ENCODE measurements at regions not wholly inside any gene's neighbourhood (a gene's known extent, or its start where the extent isn't known, plus 50 kb on each side); places are given as distances from the start of the nearest gene placed in this dataset.
"Not testable (repeated sequence)": the region's sequence is repeated elsewhere in the genome, so short reads cannot be mapped to it uniquely, and the experiment has no call there.

DNA sequence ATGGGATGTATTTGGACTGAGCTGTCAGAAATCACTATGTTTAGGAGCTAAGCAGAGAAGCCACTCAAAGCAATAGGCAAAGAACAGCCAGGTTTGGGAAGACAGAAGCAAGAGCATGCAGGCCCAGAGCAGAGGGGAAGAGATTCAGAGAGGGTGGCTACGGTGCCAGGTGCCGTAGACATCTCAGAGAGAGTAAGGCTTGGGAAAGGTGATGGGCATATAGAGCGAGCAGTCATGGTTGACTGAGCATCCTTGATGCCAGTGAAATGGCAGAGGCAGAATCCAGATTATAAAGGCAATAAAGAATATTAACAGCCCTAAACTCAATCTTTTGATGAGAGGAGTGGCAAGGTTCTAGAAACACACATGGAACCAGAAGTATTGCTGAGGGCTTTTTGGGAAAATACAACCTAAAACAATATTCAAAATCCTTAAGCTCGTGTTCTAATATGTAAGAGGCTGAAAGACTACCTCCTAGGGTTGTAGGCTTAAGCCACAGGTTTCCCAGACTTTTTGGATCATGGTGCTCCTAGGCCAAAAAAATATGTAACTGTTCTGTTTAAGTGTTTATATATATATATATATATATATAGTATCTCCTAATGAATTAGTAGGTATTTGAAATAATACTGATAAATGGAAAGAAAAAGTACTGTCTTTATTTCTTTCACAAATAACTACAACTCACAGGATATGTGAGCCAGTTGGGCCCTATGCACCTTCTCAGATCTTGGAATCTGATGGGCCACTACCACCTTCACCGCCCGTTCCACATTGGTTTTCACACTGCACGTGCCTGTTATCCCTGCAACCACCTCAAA lies 113.3 kb downstream of the MYCN start:
- Histone ChIP-seq H3K4me1 (ENCODE audit: control insufficient read depth in 4 of 4, insufficient read depth in 4 of 4, low read length in 3 of 4) (no peaks in the 10 kb centered on the region), H3K4me3 (ENCODE audit: low read depth in 1 of 3, low read length in 3 of 3) (no peak overlapping the region), H3K27ac (ENCODE audit: low read depth in 1 of 2, low read length in 2 of 2) (no peak overlapping the region), H3K27me3 (ENCODE audit: control insufficient read depth in 4 of 4, insufficient read depth in 4 of 4, low read length in 3 of 4) (peaks cover 0 to 2% (median 0%) of the 10 kb centered on the region in 4 donors), H3K36me3 (ENCODE audit: control insufficient read depth in 4 of 4, insufficient read depth in 3 of 4, low read depth in 1 of 4, low read length in 3 of 4) (no peaks in the 10 kb centered on the region), H3K9me3 (ENCODE audit: control insufficient read depth in 4 of 4, low read length in 3 of 4) (no peaks in the 10 kb centered on the region), H3K9ac (ENCODE audit: low read depth in 1 of 2, low read length in 2 of 2) (no peak overlapping the region)
- DNase-seq (ENCODE audit: low spot score), result no peak
- TF ChIP-seq HNF4A (conservative IDR thresholded peaks at IDR 0.05), result no peak
- TF ChIP-seq, protein P1, sequence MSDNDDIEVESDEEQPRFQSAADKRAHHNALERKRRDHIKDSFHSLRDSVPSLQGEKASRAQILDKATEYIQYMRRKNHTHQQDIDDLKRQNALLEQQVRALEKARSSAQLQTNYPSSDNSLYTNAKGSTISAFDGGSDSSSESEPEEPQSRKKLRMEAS (IDR thresholded peaks at IDR 0.05), result no peak
- TF ChIP-seq NR2F2 (IDR thresholded peaks at IDR 0.05), result no peak
- TF ChIP-seq JUND (IDR thresholded peaks at IDR 0.05), result no peak
- TF ChIP-seq, protein P2, sequence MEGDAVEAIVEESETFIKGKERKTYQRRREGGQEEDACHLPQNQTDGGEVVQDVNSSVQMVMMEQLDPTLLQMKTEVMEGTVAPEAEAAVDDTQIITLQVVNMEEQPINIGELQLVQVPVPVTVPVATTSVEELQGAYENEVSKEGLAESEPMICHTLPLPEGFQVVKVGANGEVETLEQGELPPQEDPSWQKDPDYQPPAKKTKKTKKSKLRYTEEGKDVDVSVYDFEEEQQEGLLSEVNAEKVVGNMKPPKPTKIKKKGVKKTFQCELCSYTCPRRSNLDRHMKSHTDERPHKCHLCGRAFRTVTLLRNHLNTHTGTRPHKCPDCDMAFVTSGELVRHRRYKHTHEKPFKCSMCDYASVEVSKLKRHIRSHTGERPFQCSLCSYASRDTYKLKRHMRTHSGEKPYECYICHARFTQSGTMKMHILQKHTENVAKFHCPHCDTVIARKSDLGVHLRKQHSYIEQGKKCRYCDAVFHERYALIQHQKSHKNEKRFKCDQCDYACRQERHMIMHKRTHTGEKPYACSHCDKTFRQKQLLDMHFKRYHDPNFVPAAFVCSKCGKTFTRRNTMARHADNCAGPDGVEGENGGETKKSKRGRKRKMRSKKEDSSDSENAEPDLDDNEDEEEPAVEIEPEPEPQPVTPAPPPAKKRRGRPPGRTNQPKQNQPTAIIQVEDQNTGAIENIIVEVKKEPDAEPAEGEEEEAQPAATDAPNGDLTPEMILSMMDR (IDR thresholded peaks at IDR 0.05; ENCODE audit: low read depth, low read length, missing input control), result no peak
- WGBS, result 89% methylated on average over 7 of the region's 7 CpGs

DNA sequence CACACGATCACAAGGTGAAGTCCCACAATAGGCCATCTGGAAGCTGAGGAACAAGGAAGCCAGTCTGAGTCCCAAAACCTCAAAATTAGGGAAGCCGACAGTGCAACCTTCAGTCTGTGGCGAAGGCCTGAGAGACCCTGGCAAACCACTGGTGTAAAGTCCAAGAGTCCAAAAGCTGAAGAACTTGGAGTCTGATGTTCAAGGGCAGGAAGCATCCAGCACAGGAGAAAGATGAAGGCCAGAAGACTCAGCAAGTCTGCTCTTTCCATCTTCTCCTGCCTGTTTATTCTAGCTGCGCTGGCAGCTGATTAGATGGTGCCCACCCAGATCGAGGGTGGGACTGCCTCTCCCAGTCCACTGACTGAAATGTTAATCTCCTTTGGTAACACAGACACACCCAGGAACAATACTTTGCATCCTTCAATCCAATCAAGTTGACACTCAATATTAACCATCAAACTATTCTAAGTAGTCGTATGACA lies 112.3 kb downstream of the MYCN start:
- not testable (repeated sequence) for H3K9ac ChIP-seq (ENCODE audit: low read depth in 1 of 2, low read length in 2 of 2); DNase-seq (ENCODE audit: low spot score); H3K4me3 ChIP-seq (ENCODE audit: low read depth in 1 of 3, low read length in 3 of 3); H3K36me3 ChIP-seq (ENCODE audit: control insufficient read depth in 4 of 4, insufficient read depth in 3 of 4, low read depth in 1 of 4, low read length in 3 of 4); H3K4me1 ChIP-seq (ENCODE audit: control insufficient read depth in 4 of 4, insufficient read depth in 4 of 4, low read length in 3 of 4); H3K27ac ChIP-seq (ENCODE audit: low read depth in 1 of 2, low read length in 2 of 2); H3K9me3 ChIP-seq (ENCODE audit: control insufficient read depth in 4 of 4, low read length in 3 of 4); H3K27me3 ChIP-seq (ENCODE audit: control insufficient read depth in 4 of 4, insufficient read depth in 4 of 4, low read length in 3 of 4)
- WGBS, result 85% methylated on average over 6 of the region's 6 CpGs

DNA sequence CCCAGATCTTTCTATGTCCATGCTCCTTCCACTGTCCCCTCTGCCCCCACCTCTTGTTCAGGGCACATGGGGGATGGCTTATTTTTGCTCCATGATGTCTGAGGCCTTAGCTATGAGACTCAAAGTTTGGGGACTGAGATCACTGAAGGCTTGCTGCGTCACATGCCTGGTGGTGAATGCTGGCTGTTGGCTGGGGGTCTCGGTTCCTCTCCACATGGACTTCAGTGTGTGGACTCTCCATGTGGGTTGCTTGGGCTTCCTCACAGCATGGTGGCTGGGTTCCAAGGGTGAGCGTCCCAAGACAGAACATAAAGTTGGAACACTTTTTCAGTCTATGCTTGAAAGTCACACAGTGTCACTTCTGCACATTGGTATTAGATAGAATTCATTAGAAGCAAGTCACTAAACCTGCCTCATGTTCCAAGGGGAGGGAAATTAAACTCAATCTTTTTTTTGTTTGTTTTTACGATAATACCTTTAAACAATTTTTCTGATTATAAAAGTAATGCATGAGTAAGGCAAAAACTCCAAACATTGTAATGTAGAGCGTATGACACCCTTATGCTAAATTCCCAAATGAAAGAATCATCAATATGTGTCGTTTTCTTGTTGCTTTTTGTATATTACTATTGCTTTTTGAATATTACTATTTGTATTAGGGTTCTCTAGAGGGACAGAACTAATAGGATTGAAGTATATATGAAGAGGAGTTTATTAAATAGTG lies 111.7 kb downstream of the MYCN start:
- no peak for DNase-seq (ENCODE audit: low spot score)
- Histone ChIP-seq H3K27ac (ENCODE audit: low read depth in 1 of 2, low read length in 2 of 2) (no peak overlapping the region), H3K4me3 (ENCODE audit: low read depth in 1 of 3, low read length in 3 of 3) (no peak overlapping the region), H3K9me3 (ENCODE audit: control insufficient read depth in 4 of 4, low read length in 3 of 4) (no peaks in the 10 kb centered on the region), H3K9ac (ENCODE audit: low read depth in 1 of 2, low read length in 2 of 2) (no peak overlapping the region), H3K36me3 (ENCODE audit: control insufficient read depth in 4 of 4, insufficient read depth in 3 of 4, low read depth in 1 of 4, low read length in 3 of 4) (no peaks in the 10 kb centered on the region), H3K4me1 (ENCODE audit: control insufficient read depth in 4 of 4, insufficient read depth in 4 of 4, low read length in 3 of 4) (no peaks in the 10 kb centered on the region), H3K27me3 (ENCODE audit: control insufficient read depth in 4 of 4, insufficient read depth in 4 of 4, low read length in 3 of 4) (peaks cover 0 to 2% (median 0%) of the 10 kb centered on the region in 4 donors)
- 94% methylated on average over 6 of the region's 6 CpGs for WGBS
- no peak for TF ChIP-seq SP1 (IDR thresholded peaks at IDR 0.05)
- no peak for TF ChIP-seq RAD21 (IDR thresholded peaks at IDR 0.05)
- TF ChIP-seq TAF1 (conservative IDR thresholded peaks at IDR 0.05), result no peak
- TF ChIP-seq ATF3 (IDR thresholded peaks at IDR 0.05), result no peak
- TF ChIP-seq, protein P1 (IDR thresholded peaks at IDR 0.05), result no peak
- no peak for TF ChIP-seq HNF4A (conservative IDR thresholded peaks at IDR 0.05)
- TF ChIP-seq ZBTB33 (IDR thresholded peaks at IDR 0.05), result no peak
- no peak for TF ChIP-seq YY1 (IDR thresholded peaks at IDR 0.05)
- no peak for TF ChIP-seq GABPA (IDR thresholded peaks at IDR 0.05 in 1 of 2, conservative IDR thresholded peaks at IDR 0.05 in 1 of 2)
- no peak for TF ChIP-seq RXRA (IDR thresholded peaks at IDR 0.05)
- TF ChIP-seq EGR1 (IDR thresholded peaks at IDR 0.05; ENCODE audit: low read depth in 2 of 2), result no peak
- TF ChIP-seq FOXA1 (IDR thresholded peaks at IDR 0.05), result no peak
- TF ChIP-seq REST (IDR thresholded peaks at IDR 0.05), result no peak
